AG04449 (cell line): ENCODE measurements at regions not wholly inside any gene's neighbourhood (a gene's known extent, or its start where the extent isn't known, plus 50 kb on each side); places are given as distances from the start of the nearest gene placed in this dataset.

Experiments
- CTCF ChIA-PET: fragments of 350-600 bp; formaldehyde crosslinking; extraction: SDS; loops from one replicate; lab custom pipeline; 2021; ENCODE audit warnings: antibody characterized with exemption; lab: Yijun Ruan, JAX
- POLR2A ChIA-PET: fragments of 400-600, 350-600 bp; formaldehyde crosslinking; extraction: SDS; loops from one replicate; lab custom pipeline; 2020; ENCODE audit warnings: antibody characterized with exemption, inconsistent platforms; lab: Yijun Ruan, JAX
- DNase-seq: peaks from one replicate; pipeline ENCODE4 v3.0.0-alpha.2; 2010; ENCODE audit warnings: low read depth, low spot score
- H3K4me3 ChIP-seq: 2 replicates; pipeline ENCODE4 v1.5.1; 2011; ENCODE audit warnings: low read depth, mild to moderate bottlenecking, control low read depth, low read length
- CTCF ChIP-seq: IDR thresholded peaks from one replicate; pipeline ENCODE4 v1.5.1; 2011; ENCODE audit warnings: mild to moderate bottlenecking, moderate library complexity, low read length, control low read depth, inconsistent platforms; ENCODE audit not compliant: insufficient read depth; ENCODE audit errors: missing control alignments

GRCh38 chr15:85312929-85313331 lies 67.5 kb upstream of the AKAP13 start:
- DNase-seq, result no peak
- CTCF ChIA-PET, result interaction anchor here (0.7 to 5.8 kb wide), 16 partner anchors 8 to 528 kb away, joined by 3 to 42 read pairs (median 5); no protein-coding TSS in a partner anchor
- POLR2A ChIA-PET, result no interaction called here
- no peak overlapping the region for H3K4me3 ChIP-seq
- TF ChIP-seq CTCF, result peak; percentile 15

- ChIA-PET POLR2A (no interaction called here), CTCF (interaction anchor here (0.9 to 5.8 kb wide), 12 partner anchors 9 to 389 kb away, joined by 3 to 42 read pairs (median 7); no protein-coding TSS in a partner anchor)
- no peak for DNase-seq
- H3K4me3 ChIP-seq, result no peak overlapping the region
- no peak for TF ChIP-seq CTCF
Measured at GRCh38 chr15:85313339-85313738, 67.1 kb upstream of the AKAP13 start.

- TF ChIP-seq CTCF, result no peak
- no peak for DNase-seq
- POLR2A ChIA-PET, result no interaction called here
- no peak overlapping the region for H3K4me3 ChIP-seq
- CTCF ChIA-PET, result interaction anchor here (1.0 to 5.8 kb wide), 8 partner anchors 11 to 100 kb away, joined by 3 to 42 read pairs (median 10); no protein-coding TSS in a partner anchor
Measured at GRCh38 chr15:85314146-85314545, 66.3 kb upstream of the AKAP13 start.

- CTCF ChIA-PET, result interaction anchor here (3.0 to 6.6 kb wide), 3 partner anchors 15 to 19 kb away, joined by 17 to 76 read pairs (median 42); no protein-coding TSS in a partner anchor
- no peak for DNase-seq
- H3K4me3 ChIP-seq, result no peak overlapping the region
- POLR2A ChIA-PET, result no interaction called here
- no peak for TF ChIP-seq CTCF
Measured at GRCh38 chr15:85314633-85315032, 65.8 kb upstream of the AKAP13 start.

GRCh38 chr15:85316244-85316934 lies 64.0 kb upstream of the AKAP13 start:
- no peak overlapping the region for H3K4me3 ChIP-seq
- no peak for DNase-seq
- ChIA-PET POLR2A (interaction anchor here (1.0 kb wide), 2 partner anchors 11 to 17 kb away, joined by 3 to 6 read pairs; no protein-coding TSS in a partner anchor), CTCF (interaction anchor here (1.0 to 6.6 kb wide), 4 partner anchors 14 to 190 kb away, joined by 3 to 76 read pairs (median 23); no protein-coding TSS in a partner anchor)
- TF ChIP-seq CTCF, result no peak
